Hematopoietic multipotent progenitor cell treated with erythropoietin and hydrocortisone succinate and interleukin-3 and kit ligand, for 6 days (in vitro differentiated cells): ENCODE measurements at regions not wholly inside any gene's neighbourhood (a gene's known extent, or its start where the extent isn't known, plus 50 kb on each side); places are given as distances from the start of the nearest gene placed in this dataset.

Experiments
- DNase-seq: peaks from one replicate; pipeline ENCODE4 v3.0.0-alpha.2; 2015

- no peak for DNase-seq
Measured at GRCh38 chr5:4987431-4987830, 152.7 kb upstream of the ADAMTS16 start.

GRCh38 chr5:4989118-4989517, 151.0 kb upstream of the ADAMTS16 start:
- no peak for DNase-seq

- no peak for DNase-seq
Measured at GRCh38 chr5:4990017-4990416, 150.1 kb upstream of the ADAMTS16 start.

- DNase-seq = no peak
Measured at GRCh38 chr5:4990462-4990861, 149.7 kb upstream of the ADAMTS16 start.

GRCh38 chr5:4991925-4992324, 148.2 kb upstream of the ADAMTS16 start:
- no peak for DNase-seq

- no peak for DNase-seq
Measured at GRCh38 chr5:4995014-4995413, 145.1 kb upstream of the ADAMTS16 start.

GRCh38 chr5:5005353-5005752, 134.8 kb upstream of the ADAMTS16 start:
- DNase-seq = no peak

GRCh38 chr5:5006548-5006947, 133.6 kb upstream of the ADAMTS16 start:
- DNase-seq = no peak

GRCh38 chr5:5009240-5009639, 130.9 kb upstream of the ADAMTS16 start:
- DNase-seq = no peak

GRCh38 chr5:5011151-5011550, 129.0 kb upstream of the ADAMTS16 start:
- DNase-seq = no peak

- no peak for DNase-seq
Measured at GRCh38 chr5:5014586-5015235, 125.4 kb upstream of the ADAMTS16 start.

GRCh38 chr5:5017827-5018577, 122.1 kb upstream of the ADAMTS16 start:
- DNase-seq = no peak

- no peak for DNase-seq
Measured at GRCh38 chr5:5018578-5018970, 121.6 kb upstream of the ADAMTS16 start.

GRCh38 chr5:5021436-5021835, 118.7 kb upstream of the ADAMTS16 start:
- DNase-seq = no peak

- no peak for DNase-seq
Measured at GRCh38 chr5:5025098-5025773, 114.9 kb upstream of the ADAMTS16 start.

- no peak for DNase-seq
Measured at GRCh38 chr5:5025774-5026408, 114.2 kb upstream of the ADAMTS16 start.

- no peak for DNase-seq
Measured at GRCh38 chr5:5026409-5026785, 113.7 kb upstream of the ADAMTS16 start.

- no peak for DNase-seq
Measured at GRCh38 chr5:5031665-5032064, 108.5 kb upstream of the ADAMTS16 start.

GRCh38 chr5:5037674-5038073, 102.5 kb upstream of the ADAMTS16 start:
- DNase-seq = no peak

GRCh38 chr5:5039918-5040317, 100.2 kb upstream of the ADAMTS16 start:
- no peak for DNase-seq

GRCh38 chr5:5040712-5041111, 99.4 kb upstream of the ADAMTS16 start:
- no peak for DNase-seq

GRCh38 chr5:5042806-5043205, 97.3 kb upstream of the ADAMTS16 start:
- no peak for DNase-seq

GRCh38 chr5:5043346-5043745, 96.8 kb upstream of the ADAMTS16 start:
- DNase-seq = no peak
